ENCODE measurements at regions not wholly inside any gene's neighbourhood (a gene's known extent, or its start where the extent isn't known, plus 50 kb on each side); places are given as distances from the start of the nearest gene placed in this dataset.

DNA sequence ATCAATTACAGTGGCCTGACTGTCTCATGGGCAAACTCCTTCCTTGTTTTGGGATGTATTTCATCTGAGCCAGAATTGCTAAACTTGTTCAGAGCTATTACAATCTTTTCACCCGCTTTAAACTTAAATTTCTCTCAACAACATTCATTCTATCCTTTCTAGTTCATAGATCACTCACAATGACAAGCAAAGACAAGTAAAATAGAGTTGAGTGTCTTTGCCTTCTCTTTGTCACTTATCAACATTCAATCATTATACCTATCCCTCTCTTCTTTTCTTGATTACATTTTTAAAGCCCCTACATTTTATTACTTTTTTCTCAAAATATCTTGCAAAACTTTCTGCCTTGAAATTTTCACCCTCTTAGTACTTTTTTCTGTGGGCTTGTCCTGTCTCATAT, 1113.1 kb downstream of the PCDH17 start:
- Histone ChIP-seq H4K8ac (ENCODE audit: low read depth, low read length) (no peak overlapping the region), H3K18ac (ENCODE audit: low read length) (no peak overlapping the region)
- 100% methylated on average over 1 of the region's 1 CpG for WGBS (ENCODE audit: extremely low coverage, insufficient coverage, insufficient read length)

DNA sequence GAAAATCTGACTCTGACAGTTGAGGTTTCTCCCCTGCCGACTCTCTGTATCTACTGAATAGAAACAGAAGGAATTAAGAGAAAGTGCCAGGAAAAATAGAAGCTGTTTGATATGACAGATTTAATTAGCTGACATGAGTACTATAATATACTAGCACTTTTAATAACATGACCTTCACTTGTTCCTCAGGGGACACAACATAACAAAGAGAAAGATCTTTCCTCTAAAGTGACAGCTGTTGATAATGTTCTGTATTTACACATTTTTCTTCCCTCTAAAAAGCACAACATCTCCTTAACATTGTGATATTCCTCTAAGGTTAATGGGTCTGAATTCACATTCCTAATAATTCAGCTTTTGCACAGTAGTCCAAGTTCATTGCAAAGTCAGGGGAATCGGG, 1136.0 kb downstream of the PCDH17 start:
- Histone ChIP-seq H3K27ac (ENCODE audit: low read depth, low read length) (no peak overlapping the region), H4K91ac (ENCODE audit: low read depth, low read length) (no peak overlapping the region), H3K4me2 (ENCODE audit: low read length) (no peak overlapping the region), H3K4me3 (ENCODE audit: low read depth, low read length) (no peak overlapping the region), H3K23ac (ENCODE audit: low read length) (no peak overlapping the region), H2BK12ac (ENCODE audit: low read length) (no peak overlapping the region), H3K79me1 (ENCODE audit: low read length) (no peaks in the 10 kb centered on the region), H2AFZ (ENCODE audit: insufficient read depth, low read length, poor library complexity) (no peak overlapping the region), H3K14ac (ENCODE audit: low read length) (no peak overlapping the region), H4K12ac (ENCODE audit: low read depth, low read length) (no peak overlapping the region), H2BK5ac (ENCODE audit: low read depth, low read length, poor library complexity) (no peak overlapping the region), H3K4ac (ENCODE audit: low read depth, low read length) (no peak overlapping the region), H3K4me1 (ENCODE audit: control insufficient read depth in 1 of 2, insufficient read depth in 2 of 2, low read length in 2 of 2) (no peaks in the 10 kb centered on the region), H3K79me2 (ENCODE audit: control insufficient read depth, insufficient read depth, low read length, poor library complexity) (no peaks in the 10 kb centered on the region), H3K18ac (ENCODE audit: low read length) (no peak overlapping the region), H2AK5ac (ENCODE audit: low read length) (no peak overlapping the region), H3K36me3 (ENCODE audit: control insufficient read depth in 1 of 2, insufficient read depth in 2 of 2, low read length in 2 of 2) (no peaks in the 10 kb centered on the region), H3K9me3 (ENCODE audit: insufficient read depth, low read depth, low read length) (no peaks in the 10 kb centered on the region), H2BK120ac (ENCODE audit: insufficient read depth, low read length, poor library complexity) (no peak overlapping the region), H3K27me3 (ENCODE audit: insufficient read depth, low read length) (no peaks in the 10 kb centered on the region), H4K8ac (ENCODE audit: low read depth, low read length) (no peak overlapping the region), H3K9ac (ENCODE audit: low read length) (no peak overlapping the region)
- no peak for DNase-seq
- no CpG with 5 or more reads among the region's 2 CpGs for WGBS (ENCODE audit: extremely low coverage, insufficient coverage, insufficient read length)

More for the DNA sequence above, 1113.1 kb downstream of the PCDH17 start:
- H3K79me2 ChIP-seq (ENCODE audit: control insufficient read depth, insufficient read depth, low read length, poor library complexity), result no peaks in the 10 kb centered on the region
- no peaks in the 10 kb centered on the region for H3K79me1 ChIP-seq (ENCODE audit: low read length)
- no peak overlapping the region for H2BK12ac ChIP-seq (ENCODE audit: low read length)
- H2AFZ ChIP-seq (ENCODE audit: insufficient read depth, low read length, poor library complexity), result no peak overlapping the region
- no peak overlapping the region for H4K12ac ChIP-seq (ENCODE audit: low read depth, low read length)
- no peak overlapping the region for H3K4me3 ChIP-seq (ENCODE audit: low read depth, low read length)
- no peak overlapping the region for H3K4ac ChIP-seq (ENCODE audit: low read depth, low read length)
- H3K9ac ChIP-seq (ENCODE audit: low read length), result no peak overlapping the region
- no peak overlapping the region for H3K4me2 ChIP-seq (ENCODE audit: low read length)
- H2BK120ac ChIP-seq (ENCODE audit: insufficient read depth, low read length, poor library complexity), result no peak overlapping the region
- H2BK5ac ChIP-seq (ENCODE audit: low read depth, low read length, poor library complexity), result no peak overlapping the region
- no peaks in the 10 kb centered on the region for H3K36me3 ChIP-seq (ENCODE audit: control insufficient read depth in 1 of 2, insufficient read depth in 2 of 2, low read length in 2 of 2)
- H3K27me3 ChIP-seq (ENCODE audit: insufficient read depth, low read length), result no peaks in the 10 kb centered on the region
- no peak overlapping the region for H3K14ac ChIP-seq (ENCODE audit: low read length)
- no peak for DNase-seq
- H3K4me1 ChIP-seq (ENCODE audit: control insufficient read depth in 1 of 2, insufficient read depth in 2 of 2, low read length in 2 of 2), result no peaks in the 10 kb centered on the region
- no peak overlapping the region for H4K91ac ChIP-seq (ENCODE audit: low read depth, low read length)
- no peaks in the 10 kb centered on the region for H3K9me3 ChIP-seq (ENCODE audit: insufficient read depth, low read depth, low read length)
- no peak overlapping the region for H3K27ac ChIP-seq (ENCODE audit: low read depth, low read length)
- no peak overlapping the region for H2AK5ac ChIP-seq (ENCODE audit: low read length)
- H3K23ac ChIP-seq (ENCODE audit: low read length), result no peak overlapping the region

GRCh38 chr13:58773280-58773859, 1141.8 kb downstream of the PCDH17 start:
- Histone ChIP-seq H3K4me3 (ENCODE audit: low read depth, low read length) (no peak overlapping the region), H2AFZ (ENCODE audit: insufficient read depth, low read length, poor library complexity) (no peak overlapping the region), H3K27me3 (ENCODE audit: insufficient read depth, low read length) (no peaks in the 10 kb centered on the region), H3K4me1 (ENCODE audit: control insufficient read depth in 1 of 2, insufficient read depth in 2 of 2, low read length in 2 of 2) (no peaks in the 10 kb centered on the region), H3K23ac (ENCODE audit: low read length) (no peak overlapping the region), H4K8ac (ENCODE audit: low read depth, low read length) (no peak overlapping the region), H2BK12ac (ENCODE audit: low read length) (no peak overlapping the region), H4K12ac (ENCODE audit: low read depth, low read length) (no peak overlapping the region), H3K79me1 (ENCODE audit: low read length) (no peaks in the 10 kb centered on the region), H3K4ac (ENCODE audit: low read depth, low read length) (no peak overlapping the region), H4K91ac (ENCODE audit: low read depth, low read length) (no peak overlapping the region), H3K18ac (ENCODE audit: low read length) (no peak overlapping the region), H2BK120ac (ENCODE audit: insufficient read depth, low read length, poor library complexity) (no peak overlapping the region), H3K9me3 (ENCODE audit: insufficient read depth, low read depth, low read length) (no peaks in the 10 kb centered on the region), H3K14ac (ENCODE audit: low read length) (no peak overlapping the region), H2BK5ac (ENCODE audit: low read depth, low read length, poor library complexity) (no peak overlapping the region), H3K79me2 (ENCODE audit: control insufficient read depth, insufficient read depth, low read length, poor library complexity) (no peaks in the 10 kb centered on the region), H3K4me2 (ENCODE audit: low read length) (no peak overlapping the region), H3K36me3 (ENCODE audit: control insufficient read depth in 1 of 2, insufficient read depth in 2 of 2, low read length in 2 of 2) (no peaks in the 10 kb centered on the region), H3K9ac (ENCODE audit: low read length) (no peak overlapping the region), H3K27ac (ENCODE audit: low read depth, low read length) (no peak overlapping the region), H2AK5ac (ENCODE audit: low read length) (no peak overlapping the region)
- DNase-seq, result no peak
- WGBS (ENCODE audit: extremely low coverage, insufficient coverage, insufficient read length), result no CpG with 5 or more reads among the region's 25 CpGs

DNA sequence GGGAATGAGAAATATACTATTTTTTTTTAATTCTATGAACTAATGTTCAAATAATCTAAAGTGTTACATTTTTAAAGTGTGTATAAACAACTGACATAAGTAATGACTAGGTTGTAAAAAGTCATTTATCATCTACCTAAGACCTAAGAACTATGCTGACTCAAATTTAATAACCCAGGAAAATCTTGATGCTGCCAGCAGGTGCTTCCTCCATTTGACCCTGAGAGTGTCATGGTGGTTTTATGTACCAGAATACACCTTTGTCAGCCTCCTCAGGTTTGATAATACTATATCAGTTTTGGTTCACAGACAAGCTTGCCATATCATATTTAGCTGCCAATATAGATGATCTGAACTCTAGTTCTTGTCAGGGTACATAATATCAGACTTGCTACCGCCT, 1151.2 kb downstream of the PCDH17 start:
- no CpG with 5 or more reads among the region's 1 CpG for WGBS (ENCODE audit: extremely low coverage, insufficient coverage, insufficient read length)

More for the DNA sequence above, 1151.2 kb downstream of the PCDH17 start:
- H3K9ac ChIP-seq (ENCODE audit: low read length), result no peak overlapping the region
- no peak for DNase-seq
- H3K79me2 ChIP-seq (ENCODE audit: control insufficient read depth, insufficient read depth, low read length, poor library complexity), result no peaks in the 10 kb centered on the region
- H4K91ac ChIP-seq (ENCODE audit: low read depth, low read length), result no peak overlapping the region
- no peak overlapping the region for H3K14ac ChIP-seq (ENCODE audit: low read length)
- no peak overlapping the region for H3K4me3 ChIP-seq (ENCODE audit: low read depth, low read length)
- H3K23ac ChIP-seq (ENCODE audit: low read length), result no peak overlapping the region
- H4K8ac ChIP-seq (ENCODE audit: low read depth, low read length), result no peak overlapping the region
- no peaks in the 10 kb centered on the region for H3K79me1 ChIP-seq (ENCODE audit: low read length)
- H3K4me1 ChIP-seq (ENCODE audit: control insufficient read depth in 1 of 2, insufficient read depth in 2 of 2, low read length in 2 of 2), result no peaks in the 10 kb centered on the region
- H2AK5ac ChIP-seq (ENCODE audit: low read length), result no peak overlapping the region
- H2BK5ac ChIP-seq (ENCODE audit: low read depth, low read length, poor library complexity), result no peak overlapping the region
- H3K27me3 ChIP-seq (ENCODE audit: insufficient read depth, low read length), result no peaks in the 10 kb centered on the region
- H2AFZ ChIP-seq (ENCODE audit: insufficient read depth, low read length, poor library complexity), result no peak overlapping the region
- H3K4ac ChIP-seq (ENCODE audit: low read depth, low read length), result no peak overlapping the region
- H3K9me3 ChIP-seq (ENCODE audit: insufficient read depth, low read depth, low read length), result no peaks in the 10 kb centered on the region
- no peaks in the 10 kb centered on the region for H3K36me3 ChIP-seq (ENCODE audit: control insufficient read depth in 1 of 2, insufficient read depth in 2 of 2, low read length in 2 of 2)
- no peak overlapping the region for H3K27ac ChIP-seq (ENCODE audit: low read depth, low read length)
- H4K12ac ChIP-seq (ENCODE audit: low read depth, low read length), result no peak overlapping the region
- no peak overlapping the region for H2BK12ac ChIP-seq (ENCODE audit: low read length)
- no peak overlapping the region for H3K18ac ChIP-seq (ENCODE audit: low read length)
- H3K4me2 ChIP-seq (ENCODE audit: low read length), result no peak overlapping the region
- H2BK120ac ChIP-seq (ENCODE audit: insufficient read depth, low read length, poor library complexity), result no peak overlapping the region

All from trophoblast cell (in vitro differentiated cells and primary cell).